Colonic mucosa (tissue), 4 donors: ENCODE measurements at regions not wholly inside any gene's neighbourhood (a gene's known extent, or its start where the extent isn't known, plus 50 kb on each side); places are given as distances from the start of the nearest gene placed in this dataset.

ENCODE experiments used
- DNase-seq: peaks from one replicate; pipeline ENCODE4 v3.0.0-alpha.2; 2020
- H3K27ac ChIP-seq: fragments of 200-600 bp; one replicate; pipeline ENCODE4 v1.8.0; 2021
- H3K27me3 ChIP-seq: fragments of 200-600 bp; one replicate; pipeline ENCODE4 v1.8.0; 2021
- H3K36me3 ChIP-seq: fragments of 200-600 bp; one replicate; pipeline ENCODE4 v1.8.0; 2021
- H3K4me1 ChIP-seq: fragments of 200-600 bp; one replicate; pipeline ENCODE4 v1.8.0; 2021; ENCODE audit warnings: mild to moderate bottlenecking
- H3K4me3 ChIP-seq: fragments of 200-600 bp; one replicate; pipeline ENCODE4 v1.8.0; 2021
- H3K9ac ChIP-seq, 2 donors: one replicate each; pipeline ENCODE4 v1.7.0; 2013; ENCODE audit warnings: control low read depth in 2 of 2, low read depth in 2 of 2, low read length in 2 of 2
- H3K9me3 ChIP-seq: fragments of 200-600 bp; one replicate; pipeline ENCODE4 v1.8.0; 2021
- CTCF ChIP-seq: fragments of 200-600 bp; IDR thresholded peaks from one replicate; pipeline ENCODE4 v1.8.0; 2022; ENCODE audit warnings: antibody characterized with exemption, mild to moderate bottlenecking
- intact Hi-C: fragments of 100-400 bp; cut with DNase I; formaldehyde crosslinking; loops from one replicate; pipeline ENCODE4 v1.14.1; 2022
- donor health status: healthy.
- donor health status: DM: no; HTN: no; CAD: no.
- donor health status: DM: no; HTN: no; CAD: no.

GRCh38 chr22:47341464-47341863 lies 579.0 kb downstream of the TBC1D22A start:
- Histone ChIP-seq H3K4me3 (no peak overlapping the region), H3K27me3 (no peaks in the 10 kb centered on the region), H3K9me3 (no peaks in the 10 kb centered on the region), H3K27ac (no peak overlapping the region), H3K9ac (no peak overlapping the region), H3K4me1 (no peaks in the 10 kb centered on the region), H3K36me3 (no peaks in the 10 kb centered on the region)
- no peak for DNase-seq
- intact Hi-C loops = no loop called here
- TF ChIP-seq CTCF = no peak

- no peak overlapping the region for H3K27ac ChIP-seq
- H3K27me3 ChIP-seq = no peaks in the 10 kb centered on the region
- intact Hi-C loops = no loop called here
- TF ChIP-seq CTCF = no peak
- no peaks in the 10 kb centered on the region for H3K4me1 ChIP-seq
- H3K36me3 ChIP-seq = no peaks in the 10 kb centered on the region
- no peaks in the 10 kb centered on the region for H3K9me3 ChIP-seq
- H3K9ac ChIP-seq = no peak overlapping the region
- DNase-seq = no peak
- H3K4me3 ChIP-seq = no peak overlapping the region
Observed at GRCh38 chr22:47340851-47341436, 578.5 kb downstream of the TBC1D22A start.

- Histone ChIP-seq H3K9me3 (no peaks in the 10 kb centered on the region), H3K27ac (no peak overlapping the region), H3K9ac (no peak overlapping the region), H3K4me3 (no peak overlapping the region), H3K36me3 (no peaks in the 10 kb centered on the region), H3K4me1 (no peaks in the 10 kb centered on the region), H3K27me3 (no peaks in the 10 kb centered on the region)
- no peak for DNase-seq
- intact Hi-C loops = no loop called here
- no peak for TF ChIP-seq CTCF
Observed at GRCh38 chr22:47337161-47337621, 574.7 kb downstream of the TBC1D22A start.

GRCh38 chr22:47335958-47336357 lies 573.5 kb downstream of the TBC1D22A start:
- H3K4me1 ChIP-seq = no peaks in the 10 kb centered on the region
- intact Hi-C loops = no loop called here
- no peaks in the 10 kb centered on the region for H3K36me3 ChIP-seq
- H3K9ac ChIP-seq = no peak overlapping the region
- H3K27me3 ChIP-seq = no peaks in the 10 kb centered on the region
- no peaks in the 10 kb centered on the region for H3K9me3 ChIP-seq
- no peak overlapping the region for H3K27ac ChIP-seq
- DNase-seq = no peak
- no peak overlapping the region for H3K4me3 ChIP-seq
- TF ChIP-seq CTCF = no peak

GRCh38 chr22:47335460-47335859 lies 573.0 kb downstream of the TBC1D22A start:
- Histone ChIP-seq H3K27me3 (no peaks in the 10 kb centered on the region), H3K9me3 (no peaks in the 10 kb centered on the region), H3K4me1 (no peaks in the 10 kb centered on the region), H3K27ac (no peak overlapping the region), H3K9ac (no peak overlapping the region), H3K4me3 (no peak overlapping the region), H3K36me3 (no peaks in the 10 kb centered on the region)
- TF ChIP-seq CTCF = no peak
- intact Hi-C loops = no loop called here
- no peak for DNase-seq
